ENCODE measurements at regions not wholly inside any gene's neighbourhood (a gene's known extent, or its start where the extent isn't known, plus 50 kb on each side); places are given as distances from the start of the nearest gene placed in this dataset.

GRCh38 chr17:54063639-54064038 is 240.9 kb downstream of the KIF2B start:
- TF ChIP-seq CTCF (IDR thresholded peaks at IDR 0.05) (no peak), POLR2A (IDR thresholded peaks at IDR 0.05) (no peak)

Data from esophagus squamous epithelium (tissue), 4 donors.